H1 (cell line): ENCODE measurements at regions not wholly inside any gene's neighbourhood (a gene's known extent, or its start where the extent isn't known, plus 50 kb on each side); places are given as distances from the start of the nearest gene placed in this dataset.

Experiments used
- BACH1 ChIP-seq: IDR thresholded peaks from 2 replicates; pipeline ENCODE4 v1.6.1; 2012; ENCODE audit warnings: low read length, improper control_type of control experiment
- BRCA1 ChIP-seq: IDR thresholded peaks from 2 replicates; pipeline ENCODE4 v1.6.1; 2012; ENCODE audit warnings: low read depth, low read length, improper control_type of control experiment
- CBX8 ChIP-seq: fragments of 300-800, 300-1000 bp; sonication (generic); IDR thresholded peaks from 2 replicates; pipeline ENCODE4 v1.7.1; 2016; ENCODE audit warnings: low read depth, low read length, borderline replicate concordance
- KDM1A ChIP-seq: fragments of 200-600, 300-600 bp; sonication (generic); IDR thresholded peaks from 2 replicates; pipeline ENCODE4 v1.7.1; 2016; ENCODE audit warnings: mild to moderate bottlenecking, low read length, borderline replicate concordance
- PHF8 ChIP-seq: fragments of 200-600 bp; sonication (generic); conservative IDR thresholded peaks from 2 replicates; pipeline ENCODE4 v1.7.1; 2012; ENCODE audit warnings: low read depth, mild to moderate bottlenecking, inconsistent platforms, low read length, moderate library complexity
- RNF2 ChIP-seq: fragments of 200-900, 300-1000 bp; sonication (generic); IDR thresholded peaks from 2 replicates; pipeline ENCODE4 v1.7.1; 2016; ENCODE audit warnings: borderline replicate concordance, low read depth, mild to moderate bottlenecking, antibody characterized with exemption, low read length; ENCODE audit not compliant: poor library complexity, severe bottlenecking; ENCODE audit errors: missing control alignments
- RXRA ChIP-seq: IDR thresholded peaks from 2 replicates; pipeline ENCODE4 v1.6.1; 2011; ENCODE audit warnings: low read depth, mild to moderate bottlenecking, low read length, moderate library complexity; ENCODE audit not compliant: insufficient read depth
- SIN3A ChIP-seq, 2 experiments: IDR thresholded peaks in 1 of 2; conservative IDR thresholded peaks in 1 of 2; 2 replicates each; pipeline ENCODE4 v1.6.1; 2011 to 2012; ENCODE audit warnings: low read length in 2 of 2, improper control_type of control experiment in 1 of 2, low read depth in 1 of 2, mild to moderate bottlenecking in 1 of 2
- TAF1 ChIP-seq: IDR thresholded peaks from 2 replicates; pipeline ENCODE4 v1.6.1; 2011; ENCODE audit warnings: mild to moderate bottlenecking, low read depth, low read length
- TCF12 ChIP-seq: IDR thresholded peaks from 2 replicates; pipeline ENCODE4 v1.6.1; 2011; ENCODE audit warnings: low read depth, mild to moderate bottlenecking, low read length
- YY1 ChIP-seq: IDR thresholded peaks from 2 replicates; pipeline ENCODE4 v1.6.1; 2011; ENCODE audit warnings: low read depth, mild to moderate bottlenecking, low read length
- TF ChIP-seq, protein P1 (sequence below): fragments of 300-600 bp; sonication (generic); IDR thresholded peaks from 2 replicates; pipeline ENCODE4 v1.7.1; 2012; ENCODE audit warnings: low read length, moderate library complexity, mild to moderate bottlenecking, inconsistent platforms; ENCODE audit not compliant: insufficient replicate concordance

DNA sequence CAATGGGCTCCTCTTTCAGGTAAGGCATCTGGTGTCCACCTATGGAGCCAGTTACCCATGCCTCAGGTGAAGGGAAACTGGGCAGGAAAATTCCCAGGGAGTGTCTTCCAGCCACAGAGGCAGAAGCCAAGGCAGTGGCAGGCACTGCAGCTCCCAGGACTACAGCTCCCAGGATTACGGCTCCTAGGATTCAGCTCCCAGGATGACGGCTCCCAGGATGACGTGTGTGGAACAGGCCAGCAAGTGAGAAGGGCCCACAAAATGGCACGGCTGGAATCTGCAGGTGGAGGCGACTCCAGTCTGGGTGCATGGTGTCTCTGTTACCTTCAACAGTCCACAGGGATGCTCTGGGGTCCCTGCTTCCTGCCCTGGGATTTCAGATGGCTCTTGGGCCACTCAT lies 92.1 kb downstream of the PTGR3 start (continued):
- TF ChIP-seq, protein P1, sequence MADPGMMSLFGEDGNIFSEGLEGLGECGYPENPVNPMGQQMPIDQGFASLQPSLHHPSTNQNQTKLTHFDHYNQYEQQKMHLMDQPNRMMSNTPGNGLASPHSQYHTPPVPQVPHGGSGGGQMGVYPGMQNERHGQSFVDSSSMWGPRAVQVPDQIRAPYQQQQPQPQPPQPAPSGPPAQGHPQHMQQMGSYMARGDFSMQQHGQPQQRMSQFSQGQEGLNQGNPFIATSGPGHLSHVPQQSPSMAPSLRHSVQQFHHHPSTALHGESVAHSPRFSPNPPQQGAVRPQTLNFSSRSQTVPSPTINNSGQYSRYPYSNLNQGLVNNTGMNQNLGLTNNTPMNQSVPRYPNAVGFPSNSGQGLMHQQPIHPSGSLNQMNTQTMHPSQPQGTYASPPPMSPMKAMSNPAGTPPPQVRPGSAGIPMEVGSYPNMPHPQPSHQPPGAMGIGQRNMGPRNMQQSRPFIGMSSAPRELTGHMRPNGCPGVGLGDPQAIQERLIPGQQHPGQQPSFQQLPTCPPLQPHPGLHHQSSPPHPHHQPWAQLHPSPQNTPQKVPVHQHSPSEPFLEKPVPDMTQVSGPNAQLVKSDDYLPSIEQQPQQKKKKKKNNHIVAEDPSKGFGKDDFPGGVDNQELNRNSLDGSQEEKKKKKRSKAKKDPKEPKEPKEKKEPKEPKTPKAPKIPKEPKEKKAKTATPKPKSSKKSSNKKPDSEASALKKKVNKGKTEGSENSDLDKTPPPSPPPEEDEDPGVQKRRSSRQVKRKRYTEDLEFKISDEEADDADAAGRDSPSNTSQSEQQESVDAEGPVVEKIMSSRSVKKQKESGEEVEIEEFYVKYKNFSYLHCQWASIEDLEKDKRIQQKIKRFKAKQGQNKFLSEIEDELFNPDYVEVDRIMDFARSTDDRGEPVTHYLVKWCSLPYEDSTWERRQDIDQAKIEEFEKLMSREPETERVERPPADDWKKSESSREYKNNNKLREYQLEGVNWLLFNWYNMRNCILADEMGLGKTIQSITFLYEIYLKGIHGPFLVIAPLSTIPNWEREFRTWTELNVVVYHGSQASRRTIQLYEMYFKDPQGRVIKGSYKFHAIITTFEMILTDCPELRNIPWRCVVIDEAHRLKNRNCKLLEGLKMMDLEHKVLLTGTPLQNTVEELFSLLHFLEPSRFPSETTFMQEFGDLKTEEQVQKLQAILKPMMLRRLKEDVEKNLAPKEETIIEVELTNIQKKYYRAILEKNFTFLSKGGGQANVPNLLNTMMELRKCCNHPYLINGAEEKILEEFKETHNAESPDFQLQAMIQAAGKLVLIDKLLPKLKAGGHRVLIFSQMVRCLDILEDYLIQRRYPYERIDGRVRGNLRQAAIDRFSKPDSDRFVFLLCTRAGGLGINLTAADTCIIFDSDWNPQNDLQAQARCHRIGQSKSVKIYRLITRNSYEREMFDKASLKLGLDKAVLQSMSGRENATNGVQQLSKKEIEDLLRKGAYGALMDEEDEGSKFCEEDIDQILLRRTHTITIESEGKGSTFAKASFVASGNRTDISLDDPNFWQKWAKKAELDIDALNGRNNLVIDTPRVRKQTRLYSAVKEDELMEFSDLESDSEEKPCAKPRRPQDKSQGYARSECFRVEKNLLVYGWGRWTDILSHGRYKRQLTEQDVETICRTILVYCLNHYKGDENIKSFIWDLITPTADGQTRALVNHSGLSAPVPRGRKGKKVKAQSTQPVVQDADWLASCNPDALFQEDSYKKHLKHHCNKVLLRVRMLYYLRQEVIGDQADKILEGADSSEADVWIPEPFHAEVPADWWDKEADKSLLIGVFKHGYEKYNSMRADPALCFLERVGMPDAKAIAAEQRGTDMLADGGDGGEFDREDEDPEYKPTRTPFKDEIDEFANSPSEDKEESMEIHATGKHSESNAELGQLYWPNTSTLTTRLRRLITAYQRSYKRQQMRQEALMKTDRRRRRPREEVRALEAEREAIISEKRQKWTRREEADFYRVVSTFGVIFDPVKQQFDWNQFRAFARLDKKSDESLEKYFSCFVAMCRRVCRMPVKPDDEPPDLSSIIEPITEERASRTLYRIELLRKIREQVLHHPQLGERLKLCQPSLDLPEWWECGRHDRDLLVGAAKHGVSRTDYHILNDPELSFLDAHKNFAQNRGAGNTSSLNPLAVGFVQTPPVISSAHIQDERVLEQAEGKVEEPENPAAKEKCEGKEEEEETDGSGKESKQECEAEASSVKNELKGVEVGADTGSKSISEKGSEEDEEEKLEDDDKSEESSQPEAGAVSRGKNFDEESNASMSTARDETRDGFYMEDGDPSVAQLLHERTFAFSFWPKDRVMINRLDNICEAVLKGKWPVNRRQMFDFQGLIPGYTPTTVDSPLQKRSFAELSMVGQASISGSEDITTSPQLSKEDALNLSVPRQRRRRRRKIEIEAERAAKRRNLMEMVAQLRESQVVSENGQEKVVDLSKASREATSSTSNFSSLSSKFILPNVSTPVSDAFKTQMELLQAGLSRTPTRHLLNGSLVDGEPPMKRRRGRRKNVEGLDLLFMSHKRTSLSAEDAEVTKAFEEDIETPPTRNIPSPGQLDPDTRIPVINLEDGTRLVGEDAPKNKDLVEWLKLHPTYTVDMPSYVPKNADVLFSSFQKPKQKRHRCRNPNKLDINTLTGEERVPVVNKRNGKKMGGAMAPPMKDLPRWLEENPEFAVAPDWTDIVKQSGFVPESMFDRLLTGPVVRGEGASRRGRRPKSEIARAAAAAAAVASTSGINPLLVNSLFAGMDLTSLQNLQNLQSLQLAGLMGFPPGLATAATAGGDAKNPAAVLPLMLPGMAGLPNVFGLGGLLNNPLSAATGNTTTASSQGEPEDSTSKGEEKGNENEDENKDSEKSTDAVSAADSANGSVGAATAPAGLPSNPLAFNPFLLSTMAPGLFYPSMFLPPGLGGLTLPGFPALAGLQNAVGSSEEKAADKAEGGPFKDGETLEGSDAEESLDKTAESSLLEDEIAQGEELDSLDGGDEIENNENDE, result no peak
- TF ChIP-seq RXRA, result no peak
- TF ChIP-seq PHF8, result no peak
- no peak for TF ChIP-seq TAF1
- TF ChIP-seq BRCA1, result no peak
- no peak for TF ChIP-seq TCF12
- TF ChIP-seq SIN3A (conservative IDR thresholded peaks at IDR 0.05 in 1 of 2, IDR thresholded peaks at IDR 0.05 in 1 of 2; ENCODE audit: low read depth in 1 of 2, low read length in 2 of 2), result no peak
- no peak for TF ChIP-seq KDM1A
- no peak for TF ChIP-seq YY1
- TF ChIP-seq CBX8, result no peak
- no peak for TF ChIP-seq BACH1
- TF ChIP-seq RNF2, result no peak
